Posterior vena cava (tissue), 2 donors: ENCODE measurements at regions not wholly inside any gene's neighbourhood (a gene's known extent, or its start where the extent isn't known, plus 50 kb on each side); places are given as distances from the start of the nearest gene placed in this dataset.
"Not testable (repeated sequence)": the region's sequence is repeated elsewhere in the genome, so short reads cannot be mapped to it uniquely, and the experiment has no call there.

Experiments
- DNase-seq: peaks from one replicate; pipeline ENCODE4 v3.0.0-alpha.2; 2020; ENCODE audit warnings: low spot score
- intact Hi-C, 2 donors: fragments of 100-400 bp; cut with DNase I; formaldehyde crosslinking; loops; one replicate each; pipeline versions ENCODE4 v1.14.1 to v1.14.2; 2022 to 2023
- donor health status: DM: yes; HTN: yes; CAD: no.
- donor health status: DM: yes; HTN: yes; CAD: no.

DNA sequence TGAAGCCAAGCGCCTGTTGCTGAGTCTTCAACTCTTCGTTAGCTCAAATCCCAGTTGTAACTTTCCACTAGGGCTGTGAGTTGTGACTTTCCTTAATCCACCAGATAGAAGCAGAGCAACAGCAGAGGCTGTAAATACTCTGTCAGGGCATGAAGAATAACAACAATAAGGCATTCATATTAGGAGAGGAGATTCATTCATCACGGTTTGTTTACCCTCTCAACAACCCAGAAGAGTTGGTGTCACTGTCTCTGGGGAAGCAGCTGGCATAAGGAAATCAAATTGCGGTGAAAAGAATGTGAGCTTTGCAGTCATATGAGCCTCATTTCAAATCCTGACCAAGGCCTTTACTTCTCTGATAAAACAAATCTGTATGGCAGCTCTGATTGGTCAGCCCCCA lies 184.8 kb downstream of the SHQ1 start:
- no peak for DNase-seq
- intact Hi-C loops = no loop called here

DNA sequence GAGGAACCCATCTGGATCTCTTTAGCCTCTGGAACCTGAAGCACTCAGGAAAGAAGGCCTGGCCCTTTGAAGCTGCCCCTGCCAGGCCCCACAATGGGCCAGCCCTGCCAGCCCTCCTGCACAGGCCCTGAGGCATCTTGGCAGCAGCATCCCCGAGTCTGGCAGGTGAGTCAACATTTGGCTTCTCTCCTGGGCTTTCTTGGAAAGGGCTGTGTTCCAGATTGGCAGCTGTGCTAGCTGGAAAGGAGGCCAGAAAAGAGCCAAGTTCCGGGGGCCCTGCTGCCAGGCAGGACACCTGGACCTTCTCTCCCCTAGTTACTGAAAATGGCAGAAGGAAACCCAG lies 187.2 kb downstream of the SHQ1 start:
- no peak for DNase-seq
- intact Hi-C loops = no loop called here

DNA sequence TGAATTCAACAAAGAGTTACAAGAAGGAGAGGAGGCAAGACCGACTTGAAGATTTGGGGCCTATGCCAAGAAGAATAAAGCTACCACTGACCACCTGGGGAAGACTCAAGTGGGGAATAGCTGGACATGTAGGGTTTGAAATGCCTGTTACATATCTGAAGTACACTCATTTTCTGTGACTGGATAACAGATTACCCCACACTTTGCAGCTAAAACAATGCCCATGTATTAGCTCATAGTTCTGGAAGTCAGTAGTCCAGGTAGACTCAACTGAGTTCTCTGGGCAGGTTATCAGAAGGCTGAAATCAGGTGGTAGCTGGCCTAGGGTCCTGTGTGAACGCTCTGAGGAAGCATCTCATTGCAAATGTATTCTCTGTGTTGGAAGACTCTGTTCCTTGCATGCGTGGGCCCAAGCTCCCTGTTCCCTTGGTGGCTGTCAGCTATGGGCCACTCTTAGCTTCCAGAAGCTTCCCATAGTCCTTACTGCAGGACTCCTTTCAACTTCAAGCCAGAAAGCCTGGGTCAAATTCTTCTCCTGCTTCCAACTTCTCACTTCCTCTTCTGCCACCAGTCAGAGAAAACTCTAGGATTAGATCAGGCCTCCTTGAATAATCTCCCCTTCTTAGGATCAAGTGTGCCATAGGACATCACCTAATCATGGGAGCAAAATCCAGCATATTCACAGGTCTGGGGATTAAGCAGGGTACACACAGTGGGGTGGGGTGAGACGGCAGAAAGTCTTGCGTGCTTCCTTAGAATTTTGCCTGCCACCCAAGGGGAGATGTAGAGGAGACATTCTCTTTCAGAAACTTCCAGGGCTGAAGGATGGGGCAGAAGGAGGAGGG lies 187.8 kb downstream of the SHQ1 start:
- intact Hi-C loops = no loop called here
- no peak for DNase-seq

DNA sequence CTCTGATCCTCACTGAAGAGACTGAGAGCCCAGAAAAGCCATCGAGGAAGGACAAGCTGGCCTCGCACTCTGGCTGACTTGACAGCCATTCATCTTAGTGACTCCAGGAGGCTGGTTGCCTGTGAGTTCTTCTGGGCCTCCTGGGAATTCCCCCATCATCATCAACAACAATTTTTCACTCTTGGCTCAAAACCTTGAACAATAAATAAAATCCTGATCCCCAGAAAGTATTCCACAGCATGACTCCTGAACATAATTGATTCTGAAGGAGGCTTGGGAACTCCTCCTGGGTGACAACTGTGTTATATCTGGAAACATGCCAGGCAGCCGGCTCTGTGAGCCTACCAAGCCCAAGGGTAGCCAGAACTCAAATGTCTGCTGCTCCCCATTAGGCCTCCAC lies 188.6 kb downstream of the SHQ1 start:
- no peak for DNase-seq
- intact Hi-C loops = no loop called here

DNA sequence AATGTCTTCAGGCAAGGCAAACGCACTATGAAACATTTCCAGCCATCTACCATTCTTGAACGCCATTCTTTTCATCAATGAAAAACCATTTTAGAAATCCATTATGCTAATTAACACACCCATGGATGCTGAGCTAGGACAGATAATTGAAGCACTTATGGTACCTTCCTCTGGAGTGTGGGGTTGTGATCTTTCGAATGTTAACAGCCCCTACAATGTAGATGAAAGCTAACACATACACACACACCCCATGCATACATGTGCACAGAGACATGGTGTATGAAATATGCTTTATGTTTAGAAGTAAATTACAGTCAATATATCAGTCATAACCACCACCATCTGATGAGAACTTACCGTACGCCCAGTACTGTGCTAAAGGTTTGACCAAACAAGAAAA lies 189.1 kb downstream of the SHQ1 start:
- intact Hi-C loops = no loop called here
- DNase-seq = no peak

DNA sequence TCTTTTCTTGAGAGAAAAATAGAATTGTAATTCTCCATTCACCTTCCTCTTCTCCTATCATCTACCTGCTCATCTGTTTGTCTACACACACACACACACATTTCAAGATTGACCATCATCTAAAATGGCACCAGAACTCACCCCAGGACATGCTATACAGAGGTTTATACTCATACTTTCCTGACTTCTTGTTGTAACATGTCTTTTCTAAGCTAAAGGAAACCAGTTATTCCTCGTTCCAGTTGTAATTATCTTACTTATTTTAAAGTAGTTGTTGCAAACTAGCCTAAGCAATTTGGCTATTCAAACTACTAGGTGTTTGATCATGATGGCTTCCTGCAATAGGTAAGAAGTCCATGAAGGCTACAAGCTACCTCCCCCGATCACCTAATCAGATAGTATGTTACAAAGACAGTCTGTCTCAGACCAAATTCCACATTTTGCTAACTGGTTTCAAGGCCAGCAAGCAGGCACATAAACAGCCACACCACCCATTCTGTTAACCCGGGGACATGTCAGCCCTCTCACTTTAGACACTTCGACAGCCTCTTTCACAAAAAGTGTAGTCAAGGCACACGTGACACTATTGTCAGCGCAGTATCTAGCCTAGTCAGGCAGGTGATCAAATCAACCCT lies 189.7 kb downstream of the SHQ1 start:
- intact Hi-C loops = no loop called here
- no peak for DNase-seq

DNA sequence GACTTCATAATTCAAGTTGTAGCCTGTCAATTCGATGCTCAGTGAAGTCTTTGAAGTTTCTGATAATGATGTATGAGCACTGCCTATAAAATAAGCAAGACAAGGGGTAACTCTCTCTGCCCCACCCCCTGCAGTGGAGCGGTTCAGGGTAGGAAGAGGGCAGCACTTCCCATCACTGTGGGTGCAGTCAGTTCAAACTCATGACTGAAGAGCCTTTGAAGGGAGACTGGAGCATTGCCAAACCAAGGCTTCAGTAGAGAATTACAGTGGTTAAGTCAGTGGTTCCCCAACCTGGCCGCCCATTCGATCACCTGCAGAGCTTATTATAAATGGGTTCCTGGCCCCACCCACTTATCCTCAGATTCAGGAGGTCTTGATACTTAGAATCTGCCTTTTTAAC lies 190.6 kb downstream of the SHQ1 start:
- intact Hi-C loops = no loop called here
- DNase-seq = no peak

DNA sequence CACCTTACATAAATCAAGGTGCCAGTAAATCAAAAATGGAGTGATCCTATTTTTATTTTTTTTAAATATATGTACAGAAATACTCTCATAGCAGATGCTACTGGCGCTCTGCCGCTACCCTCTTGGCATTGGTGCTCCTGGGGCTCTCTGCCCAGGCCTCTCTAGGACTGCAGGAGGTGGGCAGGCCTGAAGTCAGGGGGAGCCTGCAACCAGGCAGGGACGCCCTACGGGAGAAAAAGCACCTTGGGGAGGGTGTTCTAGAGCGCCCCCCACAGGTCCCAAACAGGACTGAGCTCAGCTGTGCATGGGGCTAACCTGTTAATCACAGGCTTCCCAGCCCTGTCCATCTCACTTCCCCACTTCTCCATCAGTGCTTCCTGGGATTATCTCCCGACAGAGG lies 192.5 kb downstream of the SHQ1 start:
- intact Hi-C loops = no loop called here
- no peak for DNase-seq

DNA sequence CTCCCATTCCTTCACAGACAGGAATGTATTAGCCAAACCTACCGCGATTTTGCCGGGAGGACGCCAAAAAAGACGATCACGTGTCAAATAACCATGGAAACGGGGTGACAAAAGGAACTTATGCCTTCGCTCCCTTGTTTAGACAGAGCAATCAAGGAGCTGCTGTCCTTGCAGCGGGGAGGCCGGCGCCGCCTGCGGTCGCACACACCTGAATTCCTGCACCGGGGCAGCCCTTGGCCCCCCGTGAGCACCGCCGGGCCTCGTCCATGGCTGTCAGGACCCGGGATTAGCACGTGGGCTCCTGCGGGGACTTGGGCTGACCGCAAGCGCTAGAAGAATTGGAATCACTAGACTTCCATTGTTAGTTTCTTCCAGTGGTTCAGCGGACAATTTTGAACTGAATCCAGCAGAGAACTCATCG lies 193.1 kb downstream of the SHQ1 start:
- no peak for DNase-seq
- intact Hi-C loops = no loop called here

DNA sequence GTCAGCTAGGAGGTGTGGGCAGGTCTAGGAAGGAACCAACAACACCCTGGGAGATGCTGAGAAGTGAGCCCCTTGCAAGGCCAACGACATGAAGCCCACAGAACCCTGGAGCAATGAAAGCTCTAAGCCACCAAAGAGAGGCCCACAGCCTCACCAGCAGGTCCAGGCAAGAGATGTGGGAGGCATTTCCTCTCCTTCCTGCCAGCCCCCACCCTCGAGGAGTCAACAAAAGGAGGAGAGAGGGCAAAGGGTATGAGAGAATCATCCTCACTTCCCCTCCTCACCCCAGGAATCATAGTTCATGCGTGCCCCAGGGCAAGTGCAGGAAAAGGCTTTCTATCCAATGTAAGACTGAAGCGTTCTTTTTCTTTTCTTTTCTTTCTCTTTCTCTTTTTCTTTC lies 195.8 kb downstream of the SHQ1 start:
- no peak for DNase-seq
- intact Hi-C loops = no loop called here

DNA sequence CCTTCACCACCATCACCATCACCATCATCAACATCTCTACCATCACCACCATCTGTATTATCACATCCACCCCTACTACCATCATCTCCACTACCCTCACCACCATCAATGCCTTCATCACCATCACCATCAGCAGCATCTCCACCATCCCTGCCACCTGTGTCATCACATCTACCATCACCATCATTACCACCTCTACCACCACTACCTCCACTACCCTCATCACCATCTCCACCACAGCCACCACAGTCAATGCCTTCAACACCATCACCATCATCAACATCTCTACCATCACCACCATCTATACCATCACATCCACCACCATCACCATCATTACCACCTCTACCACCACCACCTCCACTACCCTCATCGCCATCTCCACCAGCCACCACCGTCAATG lies 196.7 kb downstream of the SHQ1 start:
- intact Hi-C loops = no loop called here
- no peak for DNase-seq

DNA sequence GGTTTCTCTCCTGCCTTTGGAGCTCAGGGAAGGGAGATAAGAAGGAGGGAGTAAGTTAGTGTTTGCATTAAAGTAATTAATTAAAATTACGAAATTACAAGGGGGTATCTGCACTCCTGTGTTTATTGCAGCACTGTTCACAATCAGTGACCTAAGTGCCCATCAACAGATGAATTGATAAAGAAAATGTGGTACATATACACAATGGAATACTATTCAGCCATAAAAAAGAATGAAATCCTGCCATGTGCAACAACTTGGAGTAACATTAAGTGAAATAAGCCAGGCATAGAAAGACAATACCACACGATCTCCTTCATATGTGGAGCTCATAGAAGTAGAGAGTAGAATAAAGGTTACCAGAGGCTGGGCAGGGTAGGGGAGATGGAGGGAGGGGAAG lies 202.0 kb downstream of the SHQ1 start:
- no peak for DNase-seq
- intact Hi-C loops = no loop called here

DNA sequence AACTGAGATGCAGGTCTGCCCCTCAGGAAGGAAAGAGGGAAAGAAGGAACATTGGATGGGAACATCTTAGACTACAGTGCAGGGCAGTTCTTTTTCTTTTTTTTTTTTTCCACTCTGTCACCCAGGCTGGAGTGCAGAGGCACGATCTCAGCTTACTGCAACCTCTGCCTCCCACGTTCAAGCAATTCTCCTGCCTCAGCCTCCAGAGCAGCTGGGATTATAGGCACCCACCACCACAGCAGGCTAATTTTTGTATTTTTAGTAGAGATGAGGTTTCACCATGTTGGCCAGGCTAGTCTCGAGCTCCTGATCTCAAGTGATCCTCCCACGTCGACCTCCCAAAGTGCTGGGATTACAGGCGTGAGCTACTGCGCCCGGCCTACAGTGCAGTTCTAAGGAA lies 204.6 kb downstream of the SHQ1 start:
- intact Hi-C loops, DNase-seq: not testable (repeated sequence)

DNA sequence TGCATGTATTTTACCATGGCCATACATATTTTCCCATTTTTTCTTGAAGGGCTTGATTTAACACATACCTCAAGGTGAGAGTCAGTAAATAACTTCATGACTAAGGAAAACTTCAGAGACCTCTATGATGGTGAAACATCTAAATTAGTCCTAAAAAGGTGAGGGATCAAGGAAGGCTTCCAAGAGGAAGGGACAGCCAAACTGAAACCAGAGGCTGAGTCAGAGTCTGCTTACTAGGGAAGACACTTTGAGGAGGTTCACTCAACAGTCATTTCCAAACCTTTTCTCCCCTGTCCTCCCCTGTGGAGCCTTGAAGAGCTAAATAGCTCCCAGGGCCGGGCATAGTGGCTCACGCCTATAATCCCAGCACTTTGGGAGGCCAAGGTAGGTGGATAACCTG lies 206.6 kb downstream of the SHQ1 start:
- DNase-seq = no peak
- intact Hi-C loops = no loop called here

DNA sequence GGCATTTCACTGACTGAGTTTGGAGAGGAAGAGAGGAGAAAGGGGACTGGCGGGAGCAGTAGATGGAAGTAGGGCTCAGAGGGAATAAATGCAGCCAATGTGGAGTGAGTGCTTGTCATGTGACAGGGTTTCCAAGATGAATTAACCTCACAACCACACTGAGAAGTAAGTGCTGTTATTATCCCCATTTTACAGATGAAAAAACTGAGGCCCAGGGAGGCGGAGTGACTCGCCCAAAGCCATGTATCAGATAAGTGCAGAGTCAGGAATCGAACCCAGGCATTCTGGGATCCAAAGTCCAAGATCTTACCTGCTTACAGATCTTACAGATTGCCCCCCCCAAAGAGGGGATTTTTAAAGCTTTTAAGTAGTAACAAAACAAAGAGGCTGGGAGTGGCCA lies 207.2 kb downstream of the SHQ1 start:
- intact Hi-C loops = no loop called here
- DNase-seq = no peak

DNA sequence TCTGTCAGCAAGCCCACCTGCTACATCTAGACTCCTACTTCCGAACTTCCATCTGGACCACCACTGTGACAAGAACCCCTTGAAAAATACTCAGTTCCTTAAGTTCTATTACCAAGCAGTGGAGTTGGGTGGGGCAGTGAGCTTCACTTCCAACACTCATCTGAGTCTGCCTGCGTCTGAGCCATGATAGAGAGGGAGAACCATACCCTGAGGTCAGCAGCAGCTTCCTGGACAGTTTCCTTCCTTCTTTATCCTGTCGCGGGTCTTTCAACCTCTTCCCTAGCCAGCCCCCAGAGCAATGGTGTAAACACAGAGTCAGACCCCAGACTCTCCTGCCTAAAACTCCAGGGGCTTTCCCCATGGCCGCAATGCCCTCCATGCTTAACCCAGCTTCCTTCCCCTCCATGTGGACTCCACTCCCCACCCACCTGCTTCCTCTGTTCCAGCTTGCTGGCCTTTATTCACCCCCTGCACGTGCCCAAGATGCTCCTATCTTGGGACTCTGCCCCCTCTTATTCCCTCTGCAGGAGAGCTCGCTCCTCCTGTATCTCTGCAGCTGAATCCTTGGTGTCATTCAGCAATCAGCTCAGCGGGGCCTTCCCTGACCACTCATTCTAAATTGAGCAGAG lies 211.2 kb downstream of the SHQ1 start:
- intact Hi-C loops = loop anchor here in 1 of 2 donors (1.0 kb wide), 1 partner anchor 46 kb away; no protein-coding TSS in a partner anchor
- DNase-seq = no peak

DNA sequence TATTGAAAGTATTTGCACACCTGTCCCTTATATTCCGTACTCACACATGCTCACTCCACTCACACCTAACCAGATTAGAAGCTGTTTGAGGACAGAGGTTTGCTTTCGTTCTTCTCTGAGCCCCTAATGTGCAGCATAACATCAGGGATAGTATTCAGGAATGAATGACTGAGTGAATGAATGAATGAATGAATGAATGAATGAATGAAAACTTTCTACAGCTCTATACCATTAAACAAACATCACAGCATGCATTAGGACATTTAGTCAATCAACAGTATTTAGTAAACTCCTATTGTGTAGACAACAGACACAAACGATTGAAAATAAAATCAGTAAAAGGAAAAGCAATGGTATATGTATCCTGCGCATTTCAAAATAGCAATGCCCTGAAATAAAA lies 212.7 kb downstream of the SHQ1 start:
- intact Hi-C loops = no loop called here

DNA sequence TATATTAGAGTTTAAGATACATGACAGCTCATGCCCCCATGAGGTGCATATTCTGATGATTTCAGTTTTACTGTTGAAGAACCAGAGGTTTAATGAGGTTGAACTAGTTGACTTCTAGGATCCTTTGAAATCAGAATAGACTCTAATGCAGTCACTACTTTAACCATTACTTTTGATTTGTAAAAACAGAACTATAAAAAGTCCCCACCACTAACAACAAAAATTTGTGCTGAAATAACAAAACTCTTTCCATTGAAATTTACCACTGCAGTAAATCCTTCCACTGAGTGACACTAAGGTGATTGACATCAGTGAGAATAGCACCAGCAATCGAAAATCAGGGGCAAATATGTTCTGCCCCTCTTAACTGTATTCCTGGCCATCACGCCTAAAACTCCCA lies 214.1 kb downstream of the SHQ1 start:
- intact Hi-C loops = no loop called here

More for the DNA sequence above, 212.7 kb downstream of the SHQ1 start:
- DNase-seq = no peak

DNA sequence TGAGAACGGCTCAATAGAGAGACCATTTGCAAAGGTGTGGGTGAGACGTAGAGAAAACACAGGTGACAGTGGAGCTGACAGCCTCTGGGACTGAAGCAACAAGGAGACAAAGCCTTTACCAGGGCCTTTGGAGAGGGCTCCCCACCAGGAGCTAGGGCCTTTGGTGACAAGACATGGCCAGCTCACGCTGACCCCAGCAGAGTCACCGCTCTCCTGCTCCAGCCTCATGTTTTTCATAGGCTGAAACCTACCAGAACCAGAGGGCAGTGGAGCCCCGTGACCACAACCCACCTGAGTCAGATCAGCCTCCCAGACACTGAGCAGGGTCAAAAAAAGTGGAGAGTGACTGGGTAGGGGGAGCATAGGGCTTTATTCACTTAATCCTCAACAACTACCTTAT lies 214.7 kb downstream of the SHQ1 start:
- intact Hi-C loops = no loop called here
- no peak for DNase-seq

More for the DNA sequence above, 214.1 kb downstream of the SHQ1 start:
- no peak for DNase-seq

DNA sequence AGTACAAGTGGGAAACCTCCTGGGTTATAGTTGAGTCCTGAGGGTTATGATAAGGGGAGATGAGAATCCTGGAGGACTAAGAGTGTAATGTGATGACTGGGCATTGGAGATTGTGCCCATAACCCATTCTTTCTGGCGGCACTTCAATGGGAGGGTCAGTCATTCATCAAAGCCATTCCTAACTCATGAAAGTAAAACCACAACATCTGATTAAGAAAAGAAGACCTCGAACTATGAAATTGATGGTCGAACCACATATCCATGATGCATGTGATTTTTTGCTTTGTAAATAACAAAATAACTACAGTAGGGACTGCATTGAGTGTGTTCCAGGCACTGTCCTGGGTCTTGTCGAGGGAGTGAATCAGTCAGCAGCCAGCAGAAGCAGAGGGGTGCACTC lies 215.1 kb downstream of the SHQ1 start:
- intact Hi-C loops = no loop called here
- no peak for DNase-seq

DNA sequence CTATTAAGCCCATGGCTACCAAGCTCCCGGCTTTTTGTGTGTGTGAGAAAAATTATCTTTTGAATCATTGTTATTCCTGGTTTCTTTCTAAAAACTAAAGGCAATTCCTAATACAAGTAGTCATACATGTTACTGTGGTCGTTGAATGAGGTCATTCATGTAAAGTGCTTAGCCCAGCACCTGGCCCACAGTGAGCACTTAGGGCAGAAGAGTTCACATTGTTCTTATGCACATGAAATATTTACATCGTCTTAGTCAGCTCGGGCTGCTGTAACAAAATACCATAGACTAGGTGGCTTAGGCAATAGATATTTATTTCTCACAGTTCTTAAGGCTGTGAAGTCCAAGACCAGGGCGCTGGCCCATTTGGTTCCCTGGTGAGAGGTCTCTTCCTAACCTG lies 216.1 kb downstream of the SHQ1 start:
- DNase-seq = no peak
- intact Hi-C loops = no loop called here
